ENCODE measurements at regions not wholly inside any gene's neighbourhood (a gene's known extent, or its start where the extent isn't known, plus 50 kb on each side); places are given as distances from the start of the nearest gene placed in this dataset.
"Not testable (repeated sequence)": the region's sequence is repeated elsewhere in the genome, so short reads cannot be mapped to it uniquely, and the experiment has no call there.

GRCh38 chr1:65568285-65568684 is 147.8 kb downstream of the LEPR start:
- no peak for DNase-seq
- in situ Hi-C loops (cut with MboI; ENCODE audit: low pct_unique_long_range_greater_than_20kb, low sequenced_read_pairs), result no loop called here

- DNase-seq, result no peak
- in situ Hi-C loops (cut with MboI; ENCODE audit: low pct_unique_long_range_greater_than_20kb, low sequenced_read_pairs), result no loop called here
These were observed 152.4 kb downstream of the LEPR start for GRCh38 chr1:65572701-65573421.

GRCh38 chr1:65577278-65577677 is 156.8 kb downstream of the LEPR start:
- in situ Hi-C loops (cut with MboI; ENCODE audit: low pct_unique_long_range_greater_than_20kb, low sequenced_read_pairs), result no loop called here
- DNase-seq, result no peak

GRCh38 chr1:65577982-65578381 is 157.5 kb downstream of the LEPR start:
- DNase-seq; in situ Hi-C loops (cut with MboI; ENCODE audit: low pct_unique_long_range_greater_than_20kb, low sequenced_read_pairs): not testable (repeated sequence)

DNA sequence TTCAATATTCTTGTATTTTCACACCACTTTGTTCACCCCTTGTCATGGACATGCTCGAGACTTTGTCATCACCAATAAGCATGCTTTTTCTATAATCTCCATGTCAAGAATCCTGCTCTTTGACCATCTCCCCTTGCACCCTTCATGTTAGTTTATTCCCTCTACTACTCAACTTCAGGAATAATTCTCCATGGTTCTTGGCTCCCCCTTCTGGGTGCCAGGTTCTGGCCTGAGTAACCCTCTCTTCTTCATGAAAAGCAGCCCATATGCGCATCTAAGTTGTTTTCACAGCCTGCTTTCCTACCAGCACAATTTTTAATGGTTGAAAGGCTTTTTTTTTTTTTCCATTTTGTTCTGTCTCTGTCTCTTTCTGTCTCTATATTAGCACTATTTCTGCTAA is 160.7 kb downstream of the LEPR start:
- in situ Hi-C loops (cut with MboI; ENCODE audit: low pct_unique_long_range_greater_than_20kb, low sequenced_read_pairs), result no loop called here
- DNase-seq, result no peak

GRCh38 chr1:65584399-65584798 is 163.9 kb downstream of the LEPR start:
- in situ Hi-C loops (cut with MboI; ENCODE audit: low pct_unique_long_range_greater_than_20kb, low sequenced_read_pairs), result no loop called here
- no peak for DNase-seq

DNA sequence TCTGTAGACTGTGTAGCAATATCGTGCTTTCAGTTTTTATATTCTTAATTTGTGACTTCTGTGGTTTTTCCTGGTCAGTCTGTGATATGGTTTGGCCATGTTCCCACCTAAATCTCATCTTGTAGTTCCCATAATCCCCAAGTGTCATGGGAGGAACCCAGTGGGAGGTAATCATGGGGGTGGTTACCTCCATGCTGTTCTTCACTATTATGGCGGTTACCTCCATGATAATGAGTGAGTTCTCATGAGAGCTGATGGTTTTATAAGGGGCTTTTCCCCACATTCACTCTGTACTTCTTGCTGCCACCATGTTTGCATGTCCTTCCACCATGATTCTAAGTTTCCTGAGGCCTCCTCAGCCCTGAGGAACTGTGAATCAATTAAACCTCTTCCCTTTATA is 169.8 kb downstream of the LEPR start:
- in situ Hi-C loops (cut with MboI; ENCODE audit: low pct_unique_long_range_greater_than_20kb, low sequenced_read_pairs), result no loop called here
- no peak for DNase-seq

DNA sequence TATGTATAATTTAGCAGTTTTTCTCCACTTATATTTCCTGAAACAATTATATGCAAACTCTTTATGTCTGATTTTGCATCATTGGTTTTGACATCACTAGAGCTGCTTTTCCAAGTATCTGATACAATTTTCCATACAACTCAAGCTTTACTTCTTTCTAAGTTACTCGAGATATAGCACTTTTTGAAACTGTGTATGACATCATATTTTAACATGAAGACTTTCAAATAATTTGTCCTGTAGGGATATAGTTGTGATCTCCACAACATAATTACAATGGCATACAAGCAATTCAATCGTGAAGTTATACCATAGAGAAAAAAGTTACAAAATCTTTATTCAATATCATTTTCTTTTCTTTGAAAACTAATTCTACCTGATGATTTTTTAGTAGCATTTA is 173.0 kb downstream of the LEPR start:
- in situ Hi-C loops (cut with MboI; ENCODE audit: low pct_unique_long_range_greater_than_20kb, low sequenced_read_pairs), result no loop called here
- DNase-seq, result no peak

GRCh38 chr1:65595724-65596123 is 175.3 kb downstream of the LEPR start:
- in situ Hi-C loops (cut with MboI; ENCODE audit: low pct_unique_long_range_greater_than_20kb, low sequenced_read_pairs), result no loop called here

DNA sequence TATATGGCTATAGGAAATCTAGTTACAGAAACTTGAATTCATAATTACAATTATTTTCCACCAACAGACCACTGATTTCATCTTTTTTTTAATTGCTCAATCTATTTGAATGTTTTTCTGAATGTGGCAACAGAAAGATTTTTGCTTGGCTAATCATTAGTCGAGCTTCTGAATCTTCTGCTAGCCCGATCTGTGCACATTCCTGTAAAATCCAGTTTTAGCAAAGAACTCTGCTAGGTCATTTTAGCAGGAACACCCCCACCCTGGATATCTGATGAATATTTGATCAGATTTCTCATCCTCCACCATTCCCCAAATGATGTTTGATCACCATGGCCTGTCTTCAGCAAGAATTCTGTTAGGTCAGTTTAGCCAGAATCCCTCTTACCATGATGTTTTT is 176.3 kb downstream of the LEPR start:
- in situ Hi-C loops (cut with MboI; ENCODE audit: low pct_unique_long_range_greater_than_20kb, low sequenced_read_pairs), result no loop called here
- no peak for DNase-seq

More at GRCh38 chr1:65595724-65596123, 175.3 kb downstream of the LEPR start:
- no peak for DNase-seq

DNA sequence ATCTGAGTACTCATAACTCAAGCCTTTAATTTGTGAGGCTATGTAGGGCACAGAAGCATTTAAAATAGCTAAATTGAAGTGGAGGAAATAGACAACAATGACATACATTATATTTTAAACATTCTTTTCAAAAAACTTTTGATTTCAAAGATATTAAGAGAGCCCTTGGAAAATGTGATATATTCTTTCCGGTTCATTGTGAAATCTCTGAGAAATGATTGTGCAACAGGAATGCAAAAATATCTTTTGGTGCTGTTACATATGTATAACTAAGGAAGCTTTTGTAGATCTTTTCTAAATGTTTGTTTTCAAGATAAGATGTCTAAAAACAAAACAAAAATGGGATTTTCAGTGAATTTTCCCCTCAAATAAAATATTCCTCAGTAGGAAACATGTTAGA is 185.2 kb downstream of the LEPR start:
- DNase-seq, result no peak
- in situ Hi-C loops (cut with MboI; ENCODE audit: low pct_unique_long_range_greater_than_20kb, low sequenced_read_pairs), result no loop called here

- in situ Hi-C loops (cut with MboI; ENCODE audit: low pct_unique_long_range_greater_than_20kb, low sequenced_read_pairs), result no loop called here
- no peak for DNase-seq
These were observed 186.0 kb downstream of the LEPR start for GRCh38 chr1:65606426-65606825.

DNA sequence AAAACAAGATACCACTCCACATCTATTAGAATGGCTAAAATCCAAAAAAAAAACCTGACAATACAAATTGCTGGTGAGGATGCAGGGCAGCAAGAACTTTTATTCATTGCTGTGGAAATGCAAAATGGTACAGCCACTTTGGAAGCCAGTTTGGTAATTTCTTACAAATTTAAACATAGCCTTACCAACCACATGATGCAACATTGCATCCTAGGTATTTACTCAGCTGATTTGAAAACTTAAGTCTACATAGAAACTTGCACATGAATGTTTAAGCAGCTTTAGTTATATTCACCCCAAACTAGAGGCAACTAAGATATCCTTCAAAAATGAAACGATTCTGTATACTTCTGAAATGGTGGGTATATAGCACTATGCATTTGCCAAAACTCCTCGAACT is 178.8 kb upstream of the PDE4B start:
- no peak for DNase-seq
- in situ Hi-C loops (cut with MboI; ENCODE audit: low pct_unique_long_range_greater_than_20kb, low sequenced_read_pairs), result no loop called here

- in situ Hi-C loops (cut with MboI; ENCODE audit: low pct_unique_long_range_greater_than_20kb, low sequenced_read_pairs), result no loop called here
- no peak for DNase-seq
These were observed 176.8 kb upstream of the PDE4B start for GRCh38 chr1:65615859-65616258.

GRCh38 chr1:65621721-65622120 is 171.0 kb upstream of the PDE4B start:
- in situ Hi-C loops (cut with MboI; ENCODE audit: low pct_unique_long_range_greater_than_20kb, low sequenced_read_pairs); DNase-seq: not testable (repeated sequence)

DNA sequence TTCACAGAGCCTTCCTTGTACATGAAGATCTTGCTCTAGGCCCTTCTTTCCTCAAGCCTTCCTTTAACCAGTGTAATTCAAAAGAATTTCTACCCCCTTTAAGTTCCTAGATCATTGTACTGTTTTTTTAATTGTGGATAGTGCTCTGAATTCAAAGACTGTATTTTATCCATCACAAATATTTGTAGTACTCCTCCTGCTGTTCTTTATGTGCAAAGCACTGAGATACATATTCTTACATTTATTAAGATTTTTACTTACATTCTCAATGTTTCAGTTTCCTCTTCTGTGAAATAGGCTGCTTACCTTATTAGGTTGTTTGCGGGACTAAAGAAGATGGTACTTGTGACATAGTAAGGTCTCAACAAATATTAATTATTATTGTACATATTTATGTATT is 168.8 kb upstream of the PDE4B start:
- in situ Hi-C loops (cut with MboI; ENCODE audit: low pct_unique_long_range_greater_than_20kb, low sequenced_read_pairs), result no loop called here
- no peak for DNase-seq

DNA sequence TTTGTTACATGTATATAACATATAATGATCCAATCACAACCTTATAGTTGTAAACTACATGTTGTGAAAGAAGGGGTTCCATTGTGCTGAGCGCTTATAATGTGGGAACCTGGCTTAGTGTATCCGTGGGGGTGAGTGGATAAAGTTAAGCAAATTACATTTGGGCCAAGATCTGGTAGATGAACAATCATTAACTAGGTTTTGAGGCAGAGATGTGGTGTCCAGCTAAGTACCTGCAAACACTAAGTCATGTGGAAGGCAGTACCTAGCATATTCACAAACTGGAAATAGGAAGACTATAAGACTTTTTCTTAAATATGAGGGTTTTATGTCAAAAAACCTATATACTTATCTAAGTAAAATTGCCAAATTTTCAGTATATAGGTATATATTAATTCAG is 167.2 kb upstream of the PDE4B start:
- DNase-seq, result no peak
- in situ Hi-C loops (cut with MboI; ENCODE audit: low pct_unique_long_range_greater_than_20kb, low sequenced_read_pairs), result no loop called here

- DNase-seq, result no peak
- in situ Hi-C loops (cut with MboI; ENCODE audit: low pct_unique_long_range_greater_than_20kb, low sequenced_read_pairs), result no loop called here
These were observed 166.7 kb upstream of the PDE4B start for GRCh38 chr1:65626003-65626402.

GRCh38 chr1:65629788-65630187 is 162.9 kb upstream of the PDE4B start:
- DNase-seq, result no peak
- in situ Hi-C loops (cut with MboI; ENCODE audit: low pct_unique_long_range_greater_than_20kb, low sequenced_read_pairs), result no loop called here

DNA sequence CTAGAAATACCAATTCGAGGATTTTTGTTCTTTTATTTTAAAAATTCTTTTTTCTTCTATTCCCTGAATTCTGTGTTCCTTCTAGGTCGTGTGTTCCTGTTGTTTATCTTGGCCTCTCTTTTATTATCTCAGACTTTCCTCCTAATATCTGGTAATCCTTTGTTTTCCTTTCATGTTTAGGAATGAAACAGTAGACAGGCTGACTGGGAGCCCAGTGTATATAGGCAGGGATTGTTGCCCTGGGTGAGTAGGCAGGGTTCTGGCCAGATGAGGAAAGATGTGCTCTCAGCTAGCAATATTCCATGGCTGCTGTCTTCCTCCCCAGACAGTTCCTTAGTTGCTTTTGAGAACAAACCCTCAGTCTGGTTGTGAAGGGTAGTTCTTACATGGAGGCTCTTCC is 161.8 kb upstream of the PDE4B start:
- in situ Hi-C loops (cut with MboI; ENCODE audit: low pct_unique_long_range_greater_than_20kb, low sequenced_read_pairs), result no loop called here
- no peak for DNase-seq

DNA sequence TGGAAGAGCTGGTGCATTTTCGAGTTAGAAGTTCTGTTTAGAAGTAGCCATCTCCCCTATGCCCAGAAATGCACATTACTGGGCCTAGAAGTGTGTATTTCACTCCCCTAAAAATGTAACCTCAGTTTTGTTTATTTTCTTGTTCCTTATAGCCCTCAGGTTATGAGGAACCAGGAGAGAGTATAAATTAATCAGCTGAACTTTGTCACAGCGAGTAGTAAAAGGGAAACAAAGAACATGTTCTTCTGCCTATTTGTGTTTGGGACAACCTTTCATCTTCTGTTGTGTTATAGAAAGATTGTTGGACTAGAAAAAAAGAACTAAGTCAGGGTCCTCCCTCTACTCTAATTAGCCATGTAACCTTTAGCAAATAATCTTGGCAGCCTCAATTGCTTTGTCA is 160.5 kb upstream of the PDE4B start:
- DNase-seq, result no peak
- in situ Hi-C loops (cut with MboI; ENCODE audit: low pct_unique_long_range_greater_than_20kb, low sequenced_read_pairs), result no loop called here
